OCI-LY3 (cell line): ENCODE measurements at regions not wholly inside any gene's neighbourhood (a gene's known extent, or its start where the extent isn't known, plus 50 kb on each side); places are given as distances from the start of the nearest gene placed in this dataset.

Experiments
- H2AFZ ChIP-seq: fragments of 200-600, 300-600 bp; shearing (Covaris generic); 2 replicates; pipeline ENCODE4 v1.6.0; 2014; ENCODE audit warnings: antibody characterized with exemption, low read depth, low read length
- H3K27ac ChIP-seq: fragments of 200-600, 300-600 bp; sonication (generic); 2 replicates; pipeline ENCODE4 v1.5.1; 2014; ENCODE audit warnings: mild to moderate bottlenecking, low read length, moderate library complexity, mixed read lengths
- H3K27me3 ChIP-seq: fragments of 200-600, 300-600 bp; sonication (generic); 2 replicates; pipeline ENCODE4 v1.6.1; 2014; ENCODE audit warnings: low read depth, low read length, mixed read lengths
- H3K36me3 ChIP-seq: fragments of 200-600, 300-600 bp; sonication (generic); replicated peaks from 2 replicates; pipeline ENCODE3; 2014; ENCODE audit warnings: low read depth, low read length, mixed read lengths
- H3K4me1 ChIP-seq: fragments of 300-600, 200-600 bp; sonication (generic); 2 replicates; pipeline ENCODE4 v1.6.1; 2014; ENCODE audit warnings: low read length, mixed read lengths
- H3K4me2 ChIP-seq: fragments of 200-600, 300-600 bp; sonication (generic); 2 replicates; pipeline ENCODE4 v1.6.1; 2014; ENCODE audit warnings: low read length, mixed read lengths
- H3K4me3 ChIP-seq: fragments of 300-600, 200-600 bp; sonication (generic); 2 replicates; pipeline ENCODE4 v1.5.1; 2014; ENCODE audit warnings: antibody characterized with exemption, mild to moderate bottlenecking, low read length, moderate library complexity
- H3K79me2 ChIP-seq: fragments of 300-600, 200-600 bp; shearing (Covaris generic); 2 replicates; pipeline ENCODE4 v1.6.1; 2014; ENCODE audit warnings: mild to moderate bottlenecking, low read length, mixed read lengths
- H3K9ac ChIP-seq: fragments of 300-600, 200-600 bp; shearing (Covaris generic); 2 replicates; pipeline ENCODE4 v1.6.0; 2014; ENCODE audit warnings: mild to moderate bottlenecking, low read length, moderate library complexity
- H3K9me3 ChIP-seq: fragments of 200-600, 300-600 bp; shearing (Covaris generic); 2 replicates; pipeline ENCODE4 v1.6.1; 2014; ENCODE audit warnings: low read length, mixed read lengths; ENCODE audit not compliant: insufficient read depth
- H4K20me1 ChIP-seq: fragments of 200-600, 300-600 bp; sonication (generic); 2 replicates; pipeline ENCODE4 v1.6.1; 2016; ENCODE audit warnings: low read length, mixed read lengths; ENCODE audit not compliant: insufficient read depth
- EZH2phosphoT487 ChIP-seq: fragments of 200-600 bp; shearing (Covaris generic); IDR thresholded peaks from 2 replicates; pipeline ENCODE4 v1.6.1; 2018; ENCODE audit warnings: antibody characterized with exemption, mixed run types, low read depth
- TF ChIP-seq, protein P1 (sequence below): fragments of 200-600, 300-600 bp; sonication (generic); IDR thresholded peaks from 2 replicates; pipeline ENCODE4 v1.5.1; 2014; ENCODE audit warnings: antibody characterized with exemption, low read length, low read depth

GRCh38 chr11:110874437-110875030 lies 162.3 kb upstream of the ARHGAP20 start:
- no peaks in the 10 kb centered on the region for H3K4me1 ChIP-seq
- H3K4me3 ChIP-seq, result no peak overlapping the region
- H3K36me3 ChIP-seq, result no peaks in the 10 kb centered on the region
- H3K27me3 ChIP-seq, result peaks cover 11% of the 10 kb centered on the region
- H4K20me1 ChIP-seq, result no peaks in the 10 kb centered on the region
- no peak overlapping the region for H2AFZ ChIP-seq
- H3K9ac ChIP-seq, result no peak overlapping the region
- H3K9me3 ChIP-seq, result no peaks in the 10 kb centered on the region
- H3K79me2 ChIP-seq, result no peaks in the 10 kb centered on the region
- no peak overlapping the region for H3K27ac ChIP-seq
- TF ChIP-seq, protein P1, sequence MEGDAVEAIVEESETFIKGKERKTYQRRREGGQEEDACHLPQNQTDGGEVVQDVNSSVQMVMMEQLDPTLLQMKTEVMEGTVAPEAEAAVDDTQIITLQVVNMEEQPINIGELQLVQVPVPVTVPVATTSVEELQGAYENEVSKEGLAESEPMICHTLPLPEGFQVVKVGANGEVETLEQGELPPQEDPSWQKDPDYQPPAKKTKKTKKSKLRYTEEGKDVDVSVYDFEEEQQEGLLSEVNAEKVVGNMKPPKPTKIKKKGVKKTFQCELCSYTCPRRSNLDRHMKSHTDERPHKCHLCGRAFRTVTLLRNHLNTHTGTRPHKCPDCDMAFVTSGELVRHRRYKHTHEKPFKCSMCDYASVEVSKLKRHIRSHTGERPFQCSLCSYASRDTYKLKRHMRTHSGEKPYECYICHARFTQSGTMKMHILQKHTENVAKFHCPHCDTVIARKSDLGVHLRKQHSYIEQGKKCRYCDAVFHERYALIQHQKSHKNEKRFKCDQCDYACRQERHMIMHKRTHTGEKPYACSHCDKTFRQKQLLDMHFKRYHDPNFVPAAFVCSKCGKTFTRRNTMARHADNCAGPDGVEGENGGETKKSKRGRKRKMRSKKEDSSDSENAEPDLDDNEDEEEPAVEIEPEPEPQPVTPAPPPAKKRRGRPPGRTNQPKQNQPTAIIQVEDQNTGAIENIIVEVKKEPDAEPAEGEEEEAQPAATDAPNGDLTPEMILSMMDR, result no peak
- TF ChIP-seq EZH2phosphoT487, result no peak
- H3K4me2 ChIP-seq, result no peak overlapping the region

DNA sequence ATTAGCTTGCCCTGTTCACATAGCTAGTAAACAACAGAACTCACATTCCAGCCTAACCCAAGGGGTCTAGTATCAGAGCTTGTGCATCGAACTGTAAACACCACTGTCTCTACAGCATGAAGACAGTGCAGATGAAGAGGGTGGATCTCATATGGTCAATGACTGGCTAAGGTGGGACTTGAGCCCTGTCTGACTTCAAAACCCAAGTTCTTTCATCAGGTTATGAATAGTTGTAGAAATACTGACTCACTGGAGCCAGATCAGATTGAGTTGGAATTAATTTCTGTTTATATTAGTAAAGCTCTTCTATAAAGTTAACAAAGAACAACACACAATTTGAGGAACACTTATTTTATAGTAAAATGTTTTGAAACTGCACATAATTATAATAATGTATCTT lies 161.7 kb upstream of the ARHGAP20 start:
- H3K79me2 ChIP-seq, result no peaks in the 10 kb centered on the region
- H2AFZ ChIP-seq, result no peak overlapping the region
- H3K27ac ChIP-seq, result no peak overlapping the region
- peaks cover 11% of the 10 kb centered on the region for H3K27me3 ChIP-seq
- TF ChIP-seq, protein P1, result no peak
- TF ChIP-seq EZH2phosphoT487, result no peak
- H3K9ac ChIP-seq, result no peak overlapping the region
- H3K9me3 ChIP-seq, result no peaks in the 10 kb centered on the region
- H3K36me3 ChIP-seq, result no peaks in the 10 kb centered on the region
- no peaks in the 10 kb centered on the region for H4K20me1 ChIP-seq
- H3K4me3 ChIP-seq, result no peak overlapping the region
- H3K4me2 ChIP-seq, result no peak overlapping the region
- H3K4me1 ChIP-seq, result no peaks in the 10 kb centered on the region

DNA sequence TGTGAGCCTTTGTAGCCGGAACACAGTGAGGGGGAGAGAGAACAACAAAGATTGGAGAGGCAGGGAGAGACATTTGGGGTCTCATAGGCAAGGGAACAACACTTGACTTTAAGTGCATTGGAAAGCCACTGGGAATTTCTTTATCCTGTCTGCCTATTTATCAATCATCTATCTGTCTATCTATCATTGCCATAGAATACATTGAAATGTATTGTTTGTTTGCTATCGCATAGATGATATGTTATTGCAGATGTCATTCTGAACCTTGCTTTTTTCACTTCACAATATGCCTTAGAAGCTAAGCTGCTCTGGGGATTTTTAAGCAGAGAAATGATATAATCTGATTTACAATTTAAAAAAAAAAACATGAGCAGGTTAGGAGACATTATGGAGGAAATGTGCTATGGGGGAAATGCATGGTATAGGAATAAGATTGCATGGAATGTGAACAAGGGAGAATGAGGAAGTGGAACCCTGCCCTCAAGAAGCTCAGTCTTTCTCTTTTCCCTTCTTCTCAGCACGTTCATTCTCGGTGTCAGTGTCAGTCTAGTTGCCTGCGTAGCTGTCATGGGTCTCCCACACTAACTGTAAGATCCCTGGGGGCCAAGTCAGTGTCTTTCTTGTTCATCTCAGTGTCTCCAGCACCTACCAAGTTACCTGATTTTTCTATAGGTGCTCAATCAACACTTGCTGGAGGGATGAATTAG lies 158.7 kb upstream of the ARHGAP20 start:
- no peaks in the 10 kb centered on the region for H3K79me2 ChIP-seq
- H2AFZ ChIP-seq, result no peak overlapping the region
- no peaks in the 10 kb centered on the region for H3K9me3 ChIP-seq
- TF ChIP-seq, protein P1, result no peak
- TF ChIP-seq EZH2phosphoT487, result no peak
- no peaks in the 10 kb centered on the region for H3K36me3 ChIP-seq
- no peak overlapping the region for H3K27ac ChIP-seq
- no peaks in the 10 kb centered on the region for H3K4me1 ChIP-seq
- no peaks in the 10 kb centered on the region for H4K20me1 ChIP-seq
- H3K4me2 ChIP-seq, result no peak overlapping the region
- no peak overlapping the region for H3K9ac ChIP-seq
- H3K27me3 ChIP-seq, result peaks cover 21% of the 10 kb centered on the region; the same call in 1 of the 2 replicates
- no peak overlapping the region for H3K4me3 ChIP-seq

DNA sequence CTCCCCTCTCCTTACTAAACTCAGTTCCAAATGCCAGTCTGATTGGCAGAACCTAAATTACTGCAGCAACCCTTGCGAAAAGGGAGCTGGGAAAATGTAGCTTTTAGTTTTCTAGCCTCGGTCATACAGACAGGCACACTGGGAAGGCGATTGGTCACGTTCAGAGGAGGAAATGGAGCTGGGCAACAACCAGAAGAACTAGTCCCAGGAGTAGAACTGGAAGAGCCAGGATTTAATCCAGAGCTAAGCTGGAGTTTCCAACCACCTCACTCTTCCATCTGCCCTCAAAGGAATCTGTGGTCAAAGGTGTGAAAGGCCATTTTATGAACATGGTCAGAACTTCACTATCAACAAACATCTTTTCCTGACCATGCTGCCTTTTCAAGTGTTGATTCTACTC lies 155.7 kb upstream of the ARHGAP20 start:
- no peak overlapping the region for H2AFZ ChIP-seq
- TF ChIP-seq, protein P1, result no peak
- TF ChIP-seq EZH2phosphoT487, result no peak
- peaks cover 34% of the 10 kb centered on the region; the same call in 1 of the 2 replicates for H3K27me3 ChIP-seq
- no peak overlapping the region for H3K4me3 ChIP-seq
- H3K4me2 ChIP-seq, result no peak overlapping the region
- no peaks in the 10 kb centered on the region for H3K79me2 ChIP-seq
- no peaks in the 10 kb centered on the region for H3K36me3 ChIP-seq
- H4K20me1 ChIP-seq, result no peaks in the 10 kb centered on the region
- H3K4me1 ChIP-seq, result no peaks in the 10 kb centered on the region
- H3K9ac ChIP-seq, result no peak overlapping the region
- no peaks in the 10 kb centered on the region for H3K9me3 ChIP-seq
- H3K27ac ChIP-seq, result no peak overlapping the region
